ENCODE measurements at regions not wholly inside any gene's neighbourhood (a gene's known extent, or its start where the extent isn't known, plus 50 kb on each side); places are given as distances from the start of the nearest gene placed in this dataset.

DNA sequence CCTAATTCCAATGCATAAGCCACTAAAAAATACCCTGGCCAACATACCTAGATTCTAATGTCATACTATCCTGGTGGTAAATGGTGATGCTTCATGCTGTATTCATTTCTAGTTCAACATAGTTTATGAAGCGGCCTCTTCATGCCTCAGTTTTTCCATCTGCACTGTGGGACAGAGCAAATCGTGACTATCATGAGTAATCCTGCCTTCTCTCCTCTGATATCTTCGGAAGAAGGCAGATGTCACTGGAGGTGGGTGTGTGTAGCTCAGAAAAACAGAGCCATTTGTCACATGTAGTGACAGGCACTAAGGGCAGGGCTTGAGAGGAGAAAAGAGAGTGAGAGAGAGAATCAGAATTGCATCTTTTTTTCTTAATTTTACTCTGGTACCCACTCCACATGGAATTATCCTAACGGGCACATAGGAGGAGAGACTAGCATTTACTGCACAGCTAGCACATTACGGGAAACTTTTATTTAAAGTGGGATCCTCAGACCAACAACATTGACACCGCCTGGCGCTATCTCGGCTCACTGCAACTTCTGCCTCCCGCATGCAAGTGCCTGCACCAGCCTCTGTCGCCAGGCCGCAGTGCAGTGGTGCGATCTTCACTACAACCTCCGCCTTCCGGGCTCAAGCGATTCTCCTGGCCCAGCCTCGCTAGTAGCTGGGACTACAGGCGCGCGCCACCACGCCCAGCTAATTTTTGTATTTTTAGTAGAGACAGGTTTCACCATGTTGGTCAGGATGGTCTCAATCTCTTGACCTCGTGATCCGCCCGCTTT is 78.4 kb upstream of the KCNA3 start:
- Histone ChIP-seq H3K4me1 (ENCODE audit: low read depth, poor library complexity, severe bottlenecking) (no peaks in the 10 kb centered on the region), H2AFZ (ENCODE audit: low read depth) (no peak overlapping the region), H3K36me3 (ENCODE audit: insufficient read depth) (no peaks in the 10 kb centered on the region), H4K20me1 (ENCODE audit: insufficient read depth) (no peaks in the 10 kb centered on the region), H3K27ac (no peak overlapping the region), H3K27me3 (ENCODE audit: insufficient read depth, low read depth) (no peaks in the 10 kb centered on the region), H3K79me2 (ENCODE audit: insufficient read depth, low read depth) (no peaks in the 10 kb centered on the region), H3K4me3 (IDR thresholded peaks at IDR 0.05; ENCODE audit: insufficient read depth, low read depth, low read length) (no peak overlapping the region), H3K4me2 (no peak overlapping the region), H3K9ac (no peak overlapping the region)
- no peak for TF ChIP-seq CTCF (conservative IDR thresholded peaks at IDR 0.05; ENCODE audit: low read depth, low read length)

DNA sequence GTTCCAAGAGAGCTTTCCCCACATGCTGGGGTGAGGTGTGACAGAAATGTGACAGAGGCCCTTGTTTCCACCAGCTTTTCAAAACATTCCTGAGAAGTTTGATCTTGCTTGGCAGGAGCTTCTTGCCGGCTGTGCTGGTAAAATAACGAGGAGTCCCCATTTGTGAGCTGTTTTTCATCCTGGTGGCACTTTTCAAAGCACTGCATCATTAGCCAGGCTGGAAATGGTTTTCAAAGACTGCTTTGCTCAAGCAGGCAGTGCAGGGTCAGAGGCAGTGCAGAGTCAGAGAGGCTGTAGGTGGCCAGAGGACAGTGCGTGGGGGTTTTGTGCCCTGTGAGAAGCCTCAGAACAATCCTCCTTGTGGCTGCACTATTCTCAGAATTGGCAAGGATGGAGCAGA is 75.8 kb upstream of the KCNA3 start:
- Histone ChIP-seq H3K79me2 (ENCODE audit: insufficient read depth, low read depth) (no peaks in the 10 kb centered on the region), H3K36me3 (ENCODE audit: insufficient read depth) (no peaks in the 10 kb centered on the region), H3K9ac (no peak overlapping the region), H3K27ac (no peak overlapping the region), H4K20me1 (ENCODE audit: insufficient read depth) (no peaks in the 10 kb centered on the region), H3K4me3 (IDR thresholded peaks at IDR 0.05; ENCODE audit: insufficient read depth, low read depth, low read length) (no peak overlapping the region), H3K4me2 (no peak overlapping the region), H3K4me1 (ENCODE audit: low read depth, poor library complexity, severe bottlenecking) (no peaks in the 10 kb centered on the region), H3K27me3 (ENCODE audit: insufficient read depth, low read depth) (no peaks in the 10 kb centered on the region), H2AFZ (ENCODE audit: low read depth) (no peak overlapping the region)
- no peak for TF ChIP-seq CTCF (conservative IDR thresholded peaks at IDR 0.05; ENCODE audit: low read depth, low read length)

GRCh38 chr1:110749960-110750359 is 75.2 kb upstream of the KCNA3 start:
- Histone ChIP-seq H3K4me2 (no peak overlapping the region), H3K36me3 (ENCODE audit: insufficient read depth) (no peaks in the 10 kb centered on the region), H2AFZ (ENCODE audit: low read depth) (no peak overlapping the region), H3K27ac (no peak overlapping the region), H3K4me3 (IDR thresholded peaks at IDR 0.05; ENCODE audit: insufficient read depth, low read depth, low read length) (no peak overlapping the region), H3K4me1 (ENCODE audit: low read depth, poor library complexity, severe bottlenecking) (no peaks in the 10 kb centered on the region), H3K9ac (no peak overlapping the region), H3K79me2 (ENCODE audit: insufficient read depth, low read depth) (no peaks in the 10 kb centered on the region), H4K20me1 (ENCODE audit: insufficient read depth) (no peaks in the 10 kb centered on the region), H3K27me3 (ENCODE audit: insufficient read depth, low read depth) (no peaks in the 10 kb centered on the region)
- TF ChIP-seq CTCF (conservative IDR thresholded peaks at IDR 0.05; ENCODE audit: low read depth, low read length): no peak

- Histone ChIP-seq H3K9ac (no peak overlapping the region), H3K79me2 (ENCODE audit: insufficient read depth, low read depth) (no peaks in the 10 kb centered on the region), H3K4me1 (ENCODE audit: low read depth, poor library complexity, severe bottlenecking) (no peaks in the 10 kb centered on the region), H3K4me2 (no peak overlapping the region), H3K36me3 (ENCODE audit: insufficient read depth) (no peaks in the 10 kb centered on the region), H2AFZ (ENCODE audit: low read depth) (no peak overlapping the region), H3K27me3 (ENCODE audit: insufficient read depth, low read depth) (no peaks in the 10 kb centered on the region), H4K20me1 (ENCODE audit: insufficient read depth) (no peaks in the 10 kb centered on the region), H3K27ac (no peak overlapping the region), H3K4me3 (IDR thresholded peaks at IDR 0.05; ENCODE audit: insufficient read depth, low read depth, low read length) (no peak overlapping the region)
- no peak for TF ChIP-seq CTCF (conservative IDR thresholded peaks at IDR 0.05; ENCODE audit: low read depth, low read length)
Observed at GRCh38 chr1:110746644-110747259, 72.0 kb upstream of the KCNA3 start.
